Keratinocyte (primary cell): ENCODE measurements at regions not wholly inside any gene's neighbourhood (a gene's known extent, or its start where the extent isn't known, plus 50 kb on each side); places are given as distances from the start of the nearest gene placed in this dataset.
"Not testable (repeated sequence)": the region's sequence is repeated elsewhere in the genome, so short reads cannot be mapped to it uniquely, and the experiment has no call there.

ENCODE experiments used
- DNase-seq: peaks from one replicate; pipeline ENCODE4 v3.0.0-alpha.2; 2011; ENCODE audit warnings: low read depth, missing footprints, low spot score
- FAIRE-seq: peaks from 2 replicates; lab custom pipeline; 2011; peaks lifted over from hg19 to GRCh38; lab: Jason Lieb, UNC
- H2AFZ ChIP-seq: 2 replicates; pipeline ENCODE4 v1.6.0; 2012; ENCODE audit warnings: low read length, control low read depth, inconsistent platforms; ENCODE audit not compliant: control insufficient read depth
- H3K27ac ChIP-seq: 2 replicates; pipeline ENCODE4 v1.5.1; 2011; ENCODE audit warnings: low read length; ENCODE audit not compliant: control insufficient read depth, insufficient read depth
- H3K27me3 ChIP-seq: 3 replicates; pipeline ENCODE4 v1.6.0; 2011; ENCODE audit warnings: low read length; ENCODE audit not compliant: control insufficient read depth, insufficient read depth; ENCODE audit errors: extremely low read depth
- H3K36me3 ChIP-seq, 2 experiments: 2 replicates in 1 of 2; 3 replicates in 1 of 2; pipeline ENCODE4 v1.5.1; 2011; ENCODE audit warnings: low read length in 2 of 2, mild to moderate bottlenecking in 1 of 2; ENCODE audit not compliant: control insufficient read depth in 2 of 2, insufficient read depth in 2 of 2; ENCODE audit errors: extremely low read depth in 1 of 2
- H3K4me1 ChIP-seq: 3 replicates; pipeline ENCODE4 v1.5.1; 2011; ENCODE audit warnings: low read length; ENCODE audit not compliant: control insufficient read depth, insufficient read depth; ENCODE audit errors: extremely low read depth
- H3K4me2 ChIP-seq: 3 replicates; pipeline ENCODE4 v1.6.0; 2011; ENCODE audit warnings: low read depth, low read length; ENCODE audit not compliant: control insufficient read depth, insufficient read depth; ENCODE audit errors: extremely low read depth
- H3K4me3 ChIP-seq, 3 experiments: fragments of 200-600 bp in 1 of 3; sonication (generic) in 1 of 3; 2 replicates in 2 of 3; 3 replicates in 1 of 3; pipeline ENCODE4 v1.5.1; 2011 to 2016; ENCODE audit warnings: low read length in 3 of 3, mild to moderate bottlenecking in 3 of 3, control low read depth in 2 of 3, inconsistent platforms in 1 of 3, low read depth in 1 of 3, mixed read lengths in 1 of 3, mixed run types in 1 of 3, moderate library complexity in 1 of 3; ENCODE audit not compliant: control insufficient read depth in 2 of 3, insufficient read depth in 2 of 3; ENCODE audit errors: extremely low read depth in 1 of 3
- H3K79me2 ChIP-seq: 2 replicates; pipeline ENCODE4 v1.6.0; 2012; ENCODE audit warnings: low read length; ENCODE audit not compliant: control insufficient read depth, insufficient read depth
- H3K9ac ChIP-seq: 3 replicates; pipeline ENCODE4 v1.6.0; 2011; ENCODE audit warnings: low read length; ENCODE audit not compliant: control insufficient read depth, insufficient read depth; ENCODE audit errors: extremely low read depth
- H3K9me1 ChIP-seq: 3 replicates; pipeline ENCODE4 v1.6.0; 2011; ENCODE audit warnings: low read length; ENCODE audit not compliant: control insufficient read depth, insufficient read depth; ENCODE audit errors: extremely low read depth
- H3K9me3 ChIP-seq: 2 replicates; pipeline ENCODE4 v1.5.1; 2012; ENCODE audit warnings: low read depth, low read length; ENCODE audit not compliant: control insufficient read depth
- H4K20me1 ChIP-seq: 3 replicates; pipeline ENCODE4 v1.6.0; 2011; ENCODE audit warnings: low read length; ENCODE audit not compliant: control insufficient read depth, insufficient read depth; ENCODE audit errors: extremely low read depth
- EZH2 ChIP-seq: IDR thresholded peaks from one replicate; pipeline ENCODE4 v1.6.1; 2012; ENCODE audit warnings: inconsistent platforms, mild to moderate bottlenecking, low read length, moderate library complexity
- dilution Hi-C: fragments of 300-500 bp; cut with MboI; formaldehyde crosslinking; loops from one replicate; pipeline ENCODE4 v1.7.0; 2020; ENCODE audit warnings: low sequenced_read_pairs; ENCODE audit not compliant: extremely low pct_ligation_motif_present
- TF ChIP-seq, protein P1 (sequence below), 3 experiments: IDR thresholded peaks in 1 of 3; conservative IDR thresholded peaks in 1 of 3; optimal IDR thresholded peaks in 1 of 3; 2 replicates in 2 of 3; 3 replicates in 1 of 3; pipeline versions ENCODE3 to v1.5.1; 2011; ENCODE audit warnings: low read length in 3 of 3, mild to moderate bottlenecking in 3 of 3, moderate library complexity in 2 of 3, control low read depth in 1 of 3, inconsistent platforms in 1 of 3; ENCODE audit not compliant: insufficient read depth in 2 of 3; ENCODE audit errors: extremely low read depth in 1 of 3

DNA sequence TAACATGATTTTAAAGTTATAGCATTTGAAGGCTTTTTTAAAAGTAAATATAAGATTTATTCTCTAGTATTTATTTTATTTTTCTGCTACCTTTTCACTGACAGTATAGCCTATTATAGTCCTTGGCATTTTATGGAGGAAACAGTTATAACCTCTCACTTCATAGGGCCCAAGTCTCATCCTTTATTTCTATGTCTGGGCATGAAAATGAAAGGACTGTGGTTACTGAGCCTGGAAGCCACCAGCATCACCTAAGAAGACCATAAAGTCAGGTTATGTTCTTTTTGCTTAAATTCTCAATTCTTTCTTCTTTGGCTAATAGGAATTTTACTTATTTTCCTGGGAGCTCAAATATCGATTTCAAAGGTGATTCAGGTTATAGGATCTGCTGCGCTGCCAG is 494.7 kb upstream of the TECRL start:
- Histone ChIP-seq H3K9ac (no peak overlapping the region), H4K20me1 (no peaks in the 10 kb centered on the region), H3K27ac (no peak overlapping the region), H3K27me3 (no peaks in the 10 kb centered on the region), H3K9me3 (no peaks in the 10 kb centered on the region), H3K4me3 (no peak overlapping the region), H3K9me1 (no peaks in the 10 kb centered on the region), H3K79me2 (no peaks in the 10 kb centered on the region), H3K4me1 (no peaks in the 10 kb centered on the region), H3K36me3 (no peaks in the 10 kb centered on the region), H2AFZ (no peak overlapping the region), H3K4me2 (no peak overlapping the region)
- FAIRE-seq (no peak), DNase-seq (no peak)
- TF ChIP-seq EZH2 = no peak
- TF ChIP-seq, protein P1, sequence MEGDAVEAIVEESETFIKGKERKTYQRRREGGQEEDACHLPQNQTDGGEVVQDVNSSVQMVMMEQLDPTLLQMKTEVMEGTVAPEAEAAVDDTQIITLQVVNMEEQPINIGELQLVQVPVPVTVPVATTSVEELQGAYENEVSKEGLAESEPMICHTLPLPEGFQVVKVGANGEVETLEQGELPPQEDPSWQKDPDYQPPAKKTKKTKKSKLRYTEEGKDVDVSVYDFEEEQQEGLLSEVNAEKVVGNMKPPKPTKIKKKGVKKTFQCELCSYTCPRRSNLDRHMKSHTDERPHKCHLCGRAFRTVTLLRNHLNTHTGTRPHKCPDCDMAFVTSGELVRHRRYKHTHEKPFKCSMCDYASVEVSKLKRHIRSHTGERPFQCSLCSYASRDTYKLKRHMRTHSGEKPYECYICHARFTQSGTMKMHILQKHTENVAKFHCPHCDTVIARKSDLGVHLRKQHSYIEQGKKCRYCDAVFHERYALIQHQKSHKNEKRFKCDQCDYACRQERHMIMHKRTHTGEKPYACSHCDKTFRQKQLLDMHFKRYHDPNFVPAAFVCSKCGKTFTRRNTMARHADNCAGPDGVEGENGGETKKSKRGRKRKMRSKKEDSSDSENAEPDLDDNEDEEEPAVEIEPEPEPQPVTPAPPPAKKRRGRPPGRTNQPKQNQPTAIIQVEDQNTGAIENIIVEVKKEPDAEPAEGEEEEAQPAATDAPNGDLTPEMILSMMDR (optimal IDR thresholded peaks at IDR 0.05 in 1 of 3, IDR thresholded peaks at IDR 0.05 in 1 of 3, conservative IDR thresholded peaks at IDR 0.05 in 1 of 3; ENCODE audit: extremely low read depth in 1 of 3, insufficient read depth in 2 of 3, low read length in 3 of 3) = no peak
- dilution Hi-C loops = no loop called here

DNA sequence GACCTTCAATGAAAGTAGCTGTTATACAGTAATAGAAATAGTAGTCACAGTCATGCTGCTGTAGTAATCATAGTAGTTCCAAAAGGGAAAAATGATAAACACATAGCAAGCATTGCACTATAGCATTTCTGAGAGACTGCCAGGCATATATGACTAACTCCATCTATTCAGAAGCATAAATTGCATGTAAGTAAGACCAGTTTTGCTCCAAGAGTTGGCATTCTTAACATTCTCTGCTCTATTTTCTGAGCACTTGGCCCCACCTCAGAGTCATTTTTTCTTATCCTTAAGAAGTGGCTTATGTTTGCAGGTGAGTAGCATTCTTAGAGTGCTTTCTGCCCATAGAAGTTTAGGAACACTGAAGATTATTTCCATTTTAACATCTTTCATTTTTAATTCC is 490.3 kb upstream of the TECRL start:
- Histone ChIP-seq H3K4me2 (no peak overlapping the region), H3K27me3 (no peaks in the 10 kb centered on the region), H3K79me2 (no peaks in the 10 kb centered on the region), H3K4me3 (no peak overlapping the region), H3K9me1 (no peaks in the 10 kb centered on the region), H3K27ac (no peak overlapping the region), H3K36me3 (no peaks in the 10 kb centered on the region), H4K20me1 (no peaks in the 10 kb centered on the region), H2AFZ (no peak overlapping the region), H3K9ac (no peak overlapping the region), H3K4me1 (no peaks in the 10 kb centered on the region), H3K9me3 (no peaks in the 10 kb centered on the region)
- DNase-seq = no peak
- no peak for FAIRE-seq
- dilution Hi-C loops = no loop called here
- TF ChIP-seq, protein P1 (optimal IDR thresholded peaks at IDR 0.05 in 1 of 3, IDR thresholded peaks at IDR 0.05 in 1 of 3, conservative IDR thresholded peaks at IDR 0.05 in 1 of 3; ENCODE audit: extremely low read depth in 1 of 3, insufficient read depth in 2 of 3, low read length in 3 of 3) = no peak
- no peak for TF ChIP-seq EZH2

DNA sequence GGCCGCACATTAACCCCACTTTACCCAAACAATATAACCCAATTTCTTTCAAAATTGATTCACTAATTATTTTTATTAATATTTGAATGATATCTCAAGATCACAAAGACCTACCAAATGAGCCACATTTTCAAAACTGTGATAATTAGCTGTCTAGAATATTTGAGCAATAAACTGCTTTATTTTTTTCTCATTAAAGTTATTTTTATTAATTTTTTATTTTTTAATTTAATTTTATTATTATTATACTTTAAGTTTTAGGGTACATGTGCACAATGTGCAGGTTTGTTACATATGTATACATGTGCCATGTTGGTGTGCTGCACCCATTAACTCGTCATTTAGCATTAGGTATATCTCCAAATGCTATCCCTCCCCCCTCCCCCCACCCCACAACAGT is 489.8 kb upstream of the TECRL start:
- H3K9me1 ChIP-seq, H3K9ac ChIP-seq, FAIRE-seq, H3K4me1 ChIP-seq, H3K79me2 ChIP-seq, H4K20me1 ChIP-seq, H3K4me2 ChIP-seq, H3K9me3 ChIP-seq, DNase-seq, H3K27ac ChIP-seq, dilution Hi-C loops, H3K36me3 ChIP-seq, H3K4me3 ChIP-seq, H3K27me3 ChIP-seq, H2AFZ ChIP-seq: not testable (repeated sequence)
